A673 (cell line): ENCODE measurements at regions not wholly inside any gene's neighbourhood (a gene's known extent, or its start where the extent isn't known, plus 50 kb on each side); places are given as distances from the start of the nearest gene placed in this dataset.
"Not testable (repeated sequence)": the region's sequence is repeated elsewhere in the genome, so short reads cannot be mapped to it uniquely, and the experiment has no call there.

Experiments
- BruUV-seq: library from RNA; stranded (reverse); fragments of 400-500 nt; replicated peaks from 2 replicates; lab custom pipeline; 2021; lab: Mats Ljungman, UMichigan
- CTCF ChIA-PET: fragments of 300-600 bp; sonication (Branson Sonifier 250); formaldehyde crosslinking; loops from one replicate; lab custom pipeline; 2022; ENCODE audit warnings: antibody characterized with exemption; lab: Charles Lee
- POLR2A ChIA-PET: fragments of 300-600 bp; sonication (Branson Sonifier 250); formaldehyde crosslinking; loops from one replicate; lab custom pipeline; 2022; ENCODE audit warnings: antibody characterized with exemption; ENCODE audit not compliant: low non-redundant PET; lab: Charles Lee
- DNase-seq: peaks from one replicate; pipeline ENCODE4 v3.0.0-alpha.2; 2015; ENCODE audit warnings: low spot score
- H3K27ac ChIP-seq: fragments of 200-600 bp; sonication (generic); 2 replicates; pipeline ENCODE4 v1.5.1; 2016; ENCODE audit warnings: mixed run types, low read depth, mild to moderate bottlenecking, mixed read lengths, antibody characterized with exemption, low read length; ENCODE audit not compliant: poor library complexity, severe bottlenecking
- H3K27me3 ChIP-seq: fragments of 200-600 bp; sonication (generic); replicated peaks from 2 replicates; pipeline ENCODE4 v1.6.1; 2017; ENCODE audit warnings: mixed run types, low read depth, mild to moderate bottlenecking, mixed read lengths, antibody characterized with exemption, low read length; ENCODE audit not compliant: insufficient read depth, poor library complexity
- H3K36me3 ChIP-seq: fragments of 200-600 bp; sonication (generic); 2 replicates; pipeline ENCODE4 v1.6.1; 2016; ENCODE audit warnings: mixed run types, mild to moderate bottlenecking, mixed read lengths, antibody characterized with exemption, low read length; ENCODE audit not compliant: insufficient read depth, poor library complexity, severe bottlenecking
- H3K4me1 ChIP-seq: fragments of 200-600 bp; sonication (generic); 2 replicates; pipeline ENCODE4 v1.6.1; 2017; ENCODE audit warnings: mixed run types, mild to moderate bottlenecking, mixed read lengths, antibody characterized with exemption, low read length; ENCODE audit not compliant: insufficient read depth, poor library complexity, severe bottlenecking
- H3K4me3 ChIP-seq: fragments of 200-600 bp; sonication (generic); 2 replicates; pipeline ENCODE4 v1.5.1; 2016; ENCODE audit warnings: low read depth, mixed run types, mild to moderate bottlenecking, mixed read lengths, low read length; ENCODE audit not compliant: poor library complexity, severe bottlenecking
- H3K9me3 ChIP-seq: fragments of 200-600 bp; sonication (generic); 2 replicates; pipeline ENCODE4 v1.6.1; 2016; ENCODE audit warnings: mixed run types, low read depth, mild to moderate bottlenecking, mixed read lengths, antibody characterized with exemption, low read length; ENCODE audit not compliant: poor library complexity, severe bottlenecking
- EZH2 ChIP-seq: fragments of 200-600 bp; sonication (generic); IDR thresholded peaks from 2 replicates; pipeline ENCODE4 v1.6.1; 2017; ENCODE audit warnings: borderline replicate concordance, low read depth, mild to moderate bottlenecking, mixed read lengths, antibody characterized with exemption, low read length; ENCODE audit not compliant: poor library complexity, severe bottlenecking
- intact Hi-C: fragments of 100-400 bp; cut with micrococcal nuclease; formaldehyde crosslinking; loops from one replicate; pipeline ENCODE4 v1.10.0; 2022; ENCODE audit not compliant: unreplicated experiment
- TF ChIP-seq, protein P1 (sequence below): fragments of 300-800, 200-600 bp; sonication (generic); conservative IDR thresholded peaks from 2 replicates; pipeline ENCODE4 v1.5.1; 2017; ENCODE audit warnings: low read depth, mild to moderate bottlenecking, antibody characterized with exemption, low read length, moderate library complexity, mixed read lengths

DNA sequence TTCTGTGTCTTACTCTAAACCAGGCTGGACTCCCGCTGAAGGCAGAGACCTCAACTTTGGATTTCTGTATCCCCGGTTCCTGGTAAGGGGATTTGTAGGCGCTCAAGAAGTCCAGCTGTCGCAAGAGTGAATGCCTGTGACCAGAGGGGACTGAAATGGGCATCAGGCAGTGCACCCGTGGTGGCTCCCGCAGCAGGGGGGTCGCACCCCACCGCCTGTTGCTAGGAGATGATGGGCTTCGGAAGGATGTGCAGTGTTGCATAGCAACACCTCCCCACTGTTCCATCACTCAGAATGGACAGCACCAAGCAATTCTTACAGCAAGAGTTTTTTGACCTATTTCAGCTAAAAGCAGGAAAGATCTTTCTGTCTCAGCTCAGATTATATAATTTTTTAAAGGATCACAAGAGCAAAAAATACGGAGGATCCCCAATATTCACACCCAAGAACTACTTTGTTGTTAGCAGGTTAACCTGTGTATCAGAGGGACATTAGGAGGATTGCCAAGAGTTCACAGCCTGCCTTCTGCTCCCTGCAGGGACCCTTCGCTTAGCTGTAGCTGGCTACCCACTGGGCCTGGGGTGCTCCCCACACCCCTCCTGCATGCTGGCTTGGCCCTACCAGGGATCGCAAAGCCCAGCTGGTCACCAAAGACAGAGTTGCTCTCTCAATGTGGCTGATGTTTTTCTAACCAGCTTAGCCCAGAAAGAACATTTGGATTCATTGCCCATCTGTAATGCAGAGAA is 63.8 kb downstream of the SOWAHC start:
- intact Hi-C loops = no loop called here
- CTCF ChIA-PET = no interaction called here

DNA sequence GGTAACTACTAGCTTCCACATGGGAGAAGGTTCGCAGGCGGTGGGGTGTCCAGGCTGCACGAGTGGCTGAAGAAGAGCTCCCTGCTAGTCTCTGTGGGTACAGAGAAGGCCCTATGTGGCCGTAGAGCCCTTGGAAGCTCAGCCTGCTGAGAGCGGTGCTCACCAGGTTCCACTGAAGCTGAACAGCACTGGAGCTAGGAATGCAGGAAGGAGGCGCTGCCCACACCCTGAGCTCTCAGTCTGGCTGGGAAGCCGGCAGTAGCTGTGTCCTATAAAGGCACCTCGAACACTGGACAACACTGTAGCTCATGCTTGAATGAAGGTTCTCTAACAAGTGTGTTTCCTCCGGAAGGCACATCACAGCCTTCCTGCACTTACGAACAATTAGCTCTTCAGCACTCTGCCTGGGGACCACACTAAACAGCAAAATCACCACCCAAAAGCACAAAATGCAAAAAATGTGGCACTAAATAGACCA is 64.6 kb downstream of the SOWAHC start:
- H3K4me3 ChIP-seq, H3K27me3 ChIP-seq, H3K9me3 ChIP-seq, CTCF ChIA-PET, DNase-seq, POLR2A ChIA-PET, H3K36me3 ChIP-seq, intact Hi-C loops, BruUV-seq, H3K4me1 ChIP-seq, H3K27ac ChIP-seq: not testable (repeated sequence)

More for the DNA sequence above, 63.8 kb downstream of the SOWAHC start:
- no peaks in the 10 kb centered on the region for H3K4me1 ChIP-seq
- no peak for DNase-seq
- H3K4me3 ChIP-seq = no peak overlapping the region
- TF ChIP-seq EZH2 = no peak
- TF ChIP-seq, protein P1, sequence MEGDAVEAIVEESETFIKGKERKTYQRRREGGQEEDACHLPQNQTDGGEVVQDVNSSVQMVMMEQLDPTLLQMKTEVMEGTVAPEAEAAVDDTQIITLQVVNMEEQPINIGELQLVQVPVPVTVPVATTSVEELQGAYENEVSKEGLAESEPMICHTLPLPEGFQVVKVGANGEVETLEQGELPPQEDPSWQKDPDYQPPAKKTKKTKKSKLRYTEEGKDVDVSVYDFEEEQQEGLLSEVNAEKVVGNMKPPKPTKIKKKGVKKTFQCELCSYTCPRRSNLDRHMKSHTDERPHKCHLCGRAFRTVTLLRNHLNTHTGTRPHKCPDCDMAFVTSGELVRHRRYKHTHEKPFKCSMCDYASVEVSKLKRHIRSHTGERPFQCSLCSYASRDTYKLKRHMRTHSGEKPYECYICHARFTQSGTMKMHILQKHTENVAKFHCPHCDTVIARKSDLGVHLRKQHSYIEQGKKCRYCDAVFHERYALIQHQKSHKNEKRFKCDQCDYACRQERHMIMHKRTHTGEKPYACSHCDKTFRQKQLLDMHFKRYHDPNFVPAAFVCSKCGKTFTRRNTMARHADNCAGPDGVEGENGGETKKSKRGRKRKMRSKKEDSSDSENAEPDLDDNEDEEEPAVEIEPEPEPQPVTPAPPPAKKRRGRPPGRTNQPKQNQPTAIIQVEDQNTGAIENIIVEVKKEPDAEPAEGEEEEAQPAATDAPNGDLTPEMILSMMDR = no peak
- no TSS peak for BruUV-seq
- H3K27me3 ChIP-seq = no peaks in the 10 kb centered on the region
- POLR2A ChIA-PET = no interaction called here
- H3K27ac ChIP-seq = no peak overlapping the region
- H3K36me3 ChIP-seq = no peaks in the 10 kb centered on the region
- H3K9me3 ChIP-seq = no peaks in the 10 kb centered on the region

- POLR2A ChIA-PET = no interaction called here
- H3K4me1 ChIP-seq = no peaks in the 10 kb centered on the region
- H3K9me3 ChIP-seq = no peaks in the 10 kb centered on the region
- intact Hi-C loops = no loop called here
- H3K4me3 ChIP-seq = no peak overlapping the region
- BruUV-seq = no TSS peak
- CTCF ChIA-PET = no interaction called here
- H3K27me3 ChIP-seq = no peaks in the 10 kb centered on the region
- H3K36me3 ChIP-seq = no peaks in the 10 kb centered on the region
- H3K27ac ChIP-seq = no peak overlapping the region
- TF ChIP-seq, protein P1 = no peak
- no peak for TF ChIP-seq EZH2
- DNase-seq = no peak
These were observed 65.1 kb downstream of the SOWAHC start for GRCh38 chr2:109679225-109679624.

- ChIA-PET CTCF (no interaction called here), POLR2A (no interaction called here)
- Histone ChIP-seq H3K4me1 (no peaks in the 10 kb centered on the region), H3K9me3 (no peaks in the 10 kb centered on the region), H3K27ac (no peak overlapping the region), H3K4me3 (no peak overlapping the region), H3K36me3 (no peaks in the 10 kb centered on the region), H3K27me3 (no peaks in the 10 kb centered on the region)
- intact Hi-C loops = no loop called here
- DNase-seq = no peak
- no peak for TF ChIP-seq EZH2
- TF ChIP-seq, protein P1 = no peak
- no TSS peak for BruUV-seq
These were observed 65.5 kb downstream of the SOWAHC start for GRCh38 chr2:109679626-109680025.
